Suprapubic skin (tissue), 4 donors: ENCODE measurements at regions not wholly inside any gene's neighbourhood (a gene's known extent, or its start where the extent isn't known, plus 50 kb on each side); places are given as distances from the start of the nearest gene placed in this dataset.
"Not testable (repeated sequence)": the region's sequence is repeated elsewhere in the genome, so short reads cannot be mapped to it uniquely, and the experiment has no call there.

Experiments used
- DNase-seq, 2 donors: peaks; one replicate each; pipeline ENCODE4 v3.0.0-alpha.2; 2019; ENCODE audit warnings: low spot score in 2 of 2
- H3K27ac ChIP-seq: fragments of 200-600 bp; sonication (generic); one replicate; pipeline ENCODE4 v1.5.1; 2019
- H3K27me3 ChIP-seq: fragments of 200-600 bp; sonication (generic); one replicate; pipeline ENCODE4 v1.5.1; 2019
- H3K36me3 ChIP-seq: fragments of 200-600 bp; sonication (generic); one replicate; pipeline ENCODE4 v1.5.1; 2019
- H3K4me1 ChIP-seq: fragments of 200-600 bp; sonication (generic); one replicate; pipeline ENCODE4 v1.5.1; 2019
- H3K4me3 ChIP-seq: fragments of 200-600 bp; sonication (generic); one replicate; pipeline ENCODE4 v1.5.1; 2019; ENCODE audit warnings: mild to moderate bottlenecking
- H3K9me3 ChIP-seq: fragments of 200-600 bp; sonication (generic); one replicate; pipeline ENCODE4 v1.5.1; 2019
- CTCF ChIP-seq, 2 donors: fragments of 200-600 bp in 1 of 2; fragments of 450-650 bp in 1 of 2; sonication (generic) in 1 of 2; IDR thresholded peaks; one replicate each; pipeline ENCODE4 v1.5.1; 2016 to 2019; ENCODE audit warnings: antibody characterized with exemption in 2 of 2, mild to moderate bottlenecking in 1 of 2, moderate library complexity in 1 of 2
- EP300 ChIP-seq: sonication (generic); formaldehyde crosslinking; IDR thresholded peaks from one replicate; pipeline ENCODE4 v1.6.1; 2017; ENCODE audit warnings: antibody characterized with exemption
- POLR2A ChIP-seq, 2 donors: fragments of 450-650 bp; IDR thresholded peaks; one replicate each; pipeline ENCODE4 v1.6.1; 2017; ENCODE audit warnings: antibody characterized with exemption in 2 of 2, mild to moderate bottlenecking in 2 of 2, moderate library complexity in 2 of 2
- POLR2AphosphoS5 ChIP-seq, 3 donors: sonication (generic); formaldehyde crosslinking; IDR thresholded peaks; one replicate each; pipeline ENCODE4 v1.6.1; 2017; ENCODE audit warnings: antibody characterized with exemption in 3 of 3
- WGBS: methylation state at CpG from one replicate; pipeline ENCODE4 v1.1.5; 2018; 5-methylcytosine and 5-hydroxymethylcytosine counted together

GRCh38 chr17:28266926-28267719, 51.9 kb upstream of the TMEM97 start:
- 95% methylated on average over 31 of the region's 31 CpGs for WGBS
- H3K4me3 ChIP-seq, H3K9me3 ChIP-seq, H3K27me3 ChIP-seq, H3K36me3 ChIP-seq, H3K27ac ChIP-seq, H3K4me1 ChIP-seq: not testable (repeated sequence)
- peak; percentile 56 to 69 for DNase-seq

- TF ChIP-seq EP300, result no peak
- TF ChIP-seq POLR2A (IDR thresholded peaks at IDR 0.05), result no peak
- TF ChIP-seq CTCF (IDR thresholded peaks at IDR 0.05), result no peak
- no peak for TF ChIP-seq POLR2AphosphoS5 (IDR thresholded peaks at IDR 0.05)
- no peaks in the 10 kb centered on the region for H3K9me3 ChIP-seq
- WGBS, result 92% methylated on average over 25 of the region's 25 CpGs
- no peak overlapping the region for H3K4me3 ChIP-seq
- no peaks in the 10 kb centered on the region for H3K36me3 ChIP-seq
- H3K27ac ChIP-seq, result no peak overlapping the region
- peak in 1 of 2 donors; percentile 53 for DNase-seq
- peaks cover 7% of the 10 kb centered on the region for H3K4me1 ChIP-seq
- no peaks in the 10 kb centered on the region for H3K27me3 ChIP-seq
Measured at GRCh38 chr17:28267720-28268609, 51.0 kb upstream of the TMEM97 start.

- Histone ChIP-seq H3K9me3 (no peaks in the 10 kb centered on the region), H3K4me1 (peaks cover 7% of the 10 kb centered on the region), H3K36me3 (no peaks in the 10 kb centered on the region), H3K4me3 (no peak overlapping the region), H3K27ac (no peak overlapping the region), H3K27me3 (peaks cover 3% of the 10 kb centered on the region)
- peak in 1 of 2 donors; percentile 32 for DNase-seq
- TF ChIP-seq POLR2AphosphoS5 (IDR thresholded peaks at IDR 0.05) (no peak), EP300 (no peak), POLR2A (IDR thresholded peaks at IDR 0.05) (no peak), CTCF (IDR thresholded peaks at IDR 0.05) (no peak)
- WGBS, result 85% methylated on average over 10 of the region's 10 CpGs
Measured at GRCh38 chr17:28268610-28269313, 50.2 kb upstream of the TMEM97 start.
